CD4-positive, alpha-beta memory T cell (primary cell): ENCODE measurements at regions not wholly inside any gene's neighbourhood (a gene's known extent, or its start where the extent isn't known, plus 50 kb on each side); places are given as distances from the start of the nearest gene placed in this dataset.

Experiments
- CTCF ChIA-PET: fragments of 350-600 bp; sonication (Branson Sonifier 250); formaldehyde crosslinking; loops from one replicate; lab custom pipeline; 2021; ENCODE audit warnings: inconsistent platforms; ENCODE audit not compliant: partially characterized antibody; lab: Charles Lee
- POLR2A ChIA-PET: fragments of 350-600 bp; sonication (Branson Sonifier 250); formaldehyde crosslinking; loops from one replicate; lab custom pipeline; 2021; ENCODE audit not compliant: partially characterized antibody; lab: Charles Lee
- DNase-seq, 5 donors: peaks; one replicate each; pipeline versions ENCODE4 v3.0.0 to v3.0.0-alpha.2; 2020 to 2022; ENCODE audit warnings: mixed read lengths in 1 of 5
- H3K27ac ChIP-seq: one replicate; pipeline ENCODE4 v1.7.0; 2013; ENCODE audit warnings: low read depth, low read length
- H3K27me3 ChIP-seq: 2 replicates; pipeline ENCODE4 v1.7.0; 2013; ENCODE audit warnings: mild to moderate bottlenecking, low read length, moderate library complexity; ENCODE audit not compliant: insufficient read depth
- H3K36me3 ChIP-seq: 2 replicates; pipeline ENCODE4 v1.7.0; 2013; ENCODE audit warnings: mild to moderate bottlenecking, low read length, moderate library complexity; ENCODE audit not compliant: insufficient read depth
- H3K4me1 ChIP-seq: 2 replicates; pipeline ENCODE4 v1.7.0; 2013; ENCODE audit warnings: mild to moderate bottlenecking, low read length, moderate library complexity; ENCODE audit not compliant: insufficient read depth
- H3K4me3 ChIP-seq, 2 donors: one replicate each; pipeline ENCODE4 v1.7.0; 2013; ENCODE audit warnings: low read length in 2 of 2, mild to moderate bottlenecking in 1 of 2
- H3K9me3 ChIP-seq, 2 donors: one replicate each; pipeline ENCODE4 v1.7.0; 2013; ENCODE audit warnings: low read length in 2 of 2, control low read depth in 1 of 2; ENCODE audit not compliant: control insufficient read depth in 1 of 2
- H3K27ac Mint-ChIP-seq, 7 donors: one replicate each; pipeline ENCODE4 v1.8.0; 2020 to 2021; ENCODE audit warnings: mixed read lengths in 7 of 7, mild to moderate bottlenecking in 6 of 7, inconsistent platforms in 3 of 7, moderate library complexity in 3 of 7
- H3K27me3 Mint-ChIP-seq, 2 donors: one replicate each; pipeline ENCODE4 v1.8.0; 2020 to 2021; ENCODE audit warnings: mixed read lengths in 2 of 2
- H3K36me3 Mint-ChIP-seq, 2 donors: one replicate each; pipeline ENCODE4 v1.8.0; 2020 to 2021; ENCODE audit warnings: mixed read lengths in 2 of 2, inconsistent platforms in 1 of 2, mild to moderate bottlenecking in 1 of 2
- H3K4me1 Mint-ChIP-seq, 4 donors: one replicate each; pipeline ENCODE4 v1.8.0; 2020 to 2021; ENCODE audit warnings: mixed read lengths in 4 of 4, mild to moderate bottlenecking in 1 of 4
- H3K4me3 Mint-ChIP-seq, 8 donors: one replicate each; pipeline ENCODE4 v1.8.0; 2020 to 2021; ENCODE audit warnings: mixed read lengths in 8 of 8, mild to moderate bottlenecking in 7 of 8, moderate library complexity in 6 of 8, inconsistent platforms in 3 of 8
- H3K9me3 Mint-ChIP-seq, 8 donors: one replicate each; pipeline ENCODE4 v1.8.0; 2020 to 2021; ENCODE audit warnings: mixed read lengths in 8 of 8, mild to moderate bottlenecking in 5 of 8, inconsistent platforms in 3 of 8, moderate library complexity in 1 of 8
- intact Hi-C: fragments of 100-400 bp; cut with micrococcal nuclease; formaldehyde crosslinking; loops from one replicate; pipeline ENCODE4 v1.15.1; 2023

- H3K36me3 Mint-ChIP-seq: no peaks in the 10 kb centered on the region
- CTCF ChIA-PET: no interaction called here
- peaks cover 0 to 10% (median 3%) of the 10 kb centered on the region in 8 donors for H3K9me3 Mint-ChIP-seq
- POLR2A ChIA-PET: interaction anchor here (0.7 kb wide), 1 partner anchor 144 kb away, joined by 3 read pairs; no protein-coding TSS in a partner anchor
- Histone ChIP-seq H3K4me1 (no peaks in the 10 kb centered on the region), H3K4me3 (no peak overlapping the region), H3K27me3 (no peaks in the 10 kb centered on the region), H3K36me3 (no peaks in the 10 kb centered on the region), H3K9me3 (no peaks in the 10 kb centered on the region), H3K27ac (no peak overlapping the region)
- intact Hi-C loops: no loop called here
- H3K27ac Mint-ChIP-seq: no peak overlapping the region
- no peaks in the 10 kb centered on the region for H3K4me1 Mint-ChIP-seq
- no peaks in the 10 kb centered on the region for H3K27me3 Mint-ChIP-seq
- H3K4me3 Mint-ChIP-seq: no peak overlapping the region
- no peak for DNase-seq
Observed at GRCh38 chr13:62578402-62578801, 1162.8 kb upstream of the PCDH20 start.

- POLR2A ChIA-PET: no interaction called here
- CTCF ChIA-PET: no interaction called here
Observed at GRCh38 chr13:62564770-62565169, 1149.1 kb upstream of the PCDH20 start.

GRCh38 chr13:62563251-62563650 lies 1147.6 kb upstream of the PCDH20 start:
- no peaks in the 10 kb centered on the region for H3K4me1 ChIP-seq
- ChIA-PET CTCF (no interaction called here), POLR2A (no interaction called here)
- H3K9me3 Mint-ChIP-seq: peaks cover 0 to 9% (median 3%) of the 10 kb centered on the region in 8 donors
- H3K9me3 ChIP-seq: no peaks in the 10 kb centered on the region
- intact Hi-C loops: no loop called here
- no peak overlapping the region for H3K27ac ChIP-seq
- no peaks in the 10 kb centered on the region for H3K36me3 Mint-ChIP-seq
- no peaks in the 10 kb centered on the region for H3K27me3 ChIP-seq
- no peaks in the 10 kb centered on the region for H3K27me3 Mint-ChIP-seq
- no peaks in the 10 kb centered on the region for H3K36me3 ChIP-seq
- no peak overlapping the region for H3K4me3 ChIP-seq
- H3K4me3 Mint-ChIP-seq: no peak overlapping the region
- no peaks in the 10 kb centered on the region for H3K4me1 Mint-ChIP-seq
- DNase-seq: no peak
- H3K27ac Mint-ChIP-seq: no peak overlapping the region

More at GRCh38 chr13:62564770-62565169, 1149.1 kb upstream of the PCDH20 start:
- Histone ChIP-seq H3K4me3 (no peak overlapping the region), H3K4me1 (no peaks in the 10 kb centered on the region), H3K27ac (no peak overlapping the region), H3K36me3 (no peaks in the 10 kb centered on the region), H3K9me3 (no peaks in the 10 kb centered on the region), H3K27me3 (no peaks in the 10 kb centered on the region)
- intact Hi-C loops: no loop called here
- no peak overlapping the region for H3K4me3 Mint-ChIP-seq
- peaks cover 0 to 10% (median 3%) of the 10 kb centered on the region in 8 donors for H3K9me3 Mint-ChIP-seq
- no peaks in the 10 kb centered on the region for H3K36me3 Mint-ChIP-seq
- H3K27me3 Mint-ChIP-seq: no peaks in the 10 kb centered on the region
- no peak overlapping the region for H3K27ac Mint-ChIP-seq
- H3K4me1 Mint-ChIP-seq: no peaks in the 10 kb centered on the region
- no peak for DNase-seq

GRCh38 chr13:62556978-62557377 lies 1141.3 kb upstream of the PCDH20 start:
- H3K27me3 ChIP-seq: no peaks in the 10 kb centered on the region
- H3K4me3 ChIP-seq: no peak overlapping the region
- no peak overlapping the region for H3K27ac ChIP-seq
- H3K36me3 ChIP-seq: no peaks in the 10 kb centered on the region
- intact Hi-C loops: no loop called here
- ChIA-PET CTCF (no interaction called here), POLR2A (no interaction called here)
- Mint-ChIP-seq H3K36me3 (no peaks in the 10 kb centered on the region), H3K27me3 (no peaks in the 10 kb centered on the region), H3K27ac (no peak overlapping the region), H3K4me1 (no peaks in the 10 kb centered on the region), H3K4me3 (no peak overlapping the region), H3K9me3 (peaks cover 0 to 13% (median 8%) of the 10 kb centered on the region in 8 donors)
- peaks cover 0 to 4% of the 10 kb centered on the region in 2 donors for H3K9me3 ChIP-seq
- H3K4me1 ChIP-seq: no peaks in the 10 kb centered on the region
- DNase-seq: no peak

GRCh38 chr13:62551588-62551987 lies 1135.9 kb upstream of the PCDH20 start:
- Mint-ChIP-seq H3K9me3 (peaks cover 0 to 14% (median 5%) of the 10 kb centered on the region in 8 donors), H3K4me3 (no peak overlapping the region), H3K36me3 (no peaks in the 10 kb centered on the region), H3K27ac (no peak overlapping the region), H3K4me1 (no peaks in the 10 kb centered on the region), H3K27me3 (no peaks in the 10 kb centered on the region)
- DNase-seq: no peak
- Histone ChIP-seq H3K9me3 (no peaks in the 10 kb centered on the region), H3K4me3 (no peak overlapping the region), H3K4me1 (no peaks in the 10 kb centered on the region), H3K27me3 (no peaks in the 10 kb centered on the region), H3K36me3 (no peaks in the 10 kb centered on the region), H3K27ac (no peak overlapping the region)
- ChIA-PET CTCF (no interaction called here), POLR2A (no interaction called here)
- intact Hi-C loops: no loop called here

GRCh38 chr13:62544928-62545327 lies 1129.3 kb upstream of the PCDH20 start:
- DNase-seq: no peak
- no peak overlapping the region for H3K4me3 Mint-ChIP-seq

GRCh38 chr13:62537593-62537992 lies 1121.9 kb upstream of the PCDH20 start:
- no peak for DNase-seq
- peaks cover 0 to 12% (median 5%) of the 10 kb centered on the region in 8 donors for H3K9me3 Mint-ChIP-seq
- H3K27ac ChIP-seq: no peak overlapping the region
- H3K27me3 Mint-ChIP-seq: no peaks in the 10 kb centered on the region
- H3K27me3 ChIP-seq: no peaks in the 10 kb centered on the region
- no peaks in the 10 kb centered on the region for H3K4me1 ChIP-seq
- no peaks in the 10 kb centered on the region for H3K36me3 Mint-ChIP-seq
- H3K4me1 Mint-ChIP-seq: no peaks in the 10 kb centered on the region
- ChIA-PET CTCF (no interaction called here), POLR2A (no interaction called here)
- intact Hi-C loops: no loop called here
- H3K27ac Mint-ChIP-seq: no peak overlapping the region
- H3K36me3 ChIP-seq: no peaks in the 10 kb centered on the region
- H3K4me3 Mint-ChIP-seq: no peak overlapping the region
- H3K9me3 ChIP-seq: no peaks in the 10 kb centered on the region
- no peak overlapping the region for H3K4me3 ChIP-seq

More at GRCh38 chr13:62544928-62545327, 1129.3 kb upstream of the PCDH20 start:
- no peak overlapping the region for H3K27ac ChIP-seq
- ChIA-PET POLR2A (no interaction called here), CTCF (no interaction called here)
- H3K9me3 Mint-ChIP-seq: peaks cover 0 to 8% (median 0%) of the 10 kb centered on the region in 8 donors
- H3K4me1 ChIP-seq: no peaks in the 10 kb centered on the region
- H3K36me3 ChIP-seq: no peaks in the 10 kb centered on the region
- no peak overlapping the region for H3K27ac Mint-ChIP-seq
- H3K9me3 ChIP-seq: no peaks in the 10 kb centered on the region
- intact Hi-C loops: no loop called here
- no peaks in the 10 kb centered on the region for H3K4me1 Mint-ChIP-seq
- no peaks in the 10 kb centered on the region for H3K27me3 ChIP-seq
- no peaks in the 10 kb centered on the region for H3K27me3 Mint-ChIP-seq
- no peaks in the 10 kb centered on the region for H3K36me3 Mint-ChIP-seq
- no peak overlapping the region for H3K4me3 ChIP-seq

GRCh38 chr13:62525652-62526051 lies 1110.0 kb upstream of the PCDH20 start:
- Mint-ChIP-seq H3K27ac (no peak overlapping the region), H3K4me3 (no peak overlapping the region), H3K27me3 (no peaks in the 10 kb centered on the region), H3K36me3 (no peaks in the 10 kb centered on the region), H3K9me3 (peaks cover 0 to 8% (median 1%) of the 10 kb centered on the region in 8 donors), H3K4me1 (no peaks in the 10 kb centered on the region)
- Histone ChIP-seq H3K27ac (no peak overlapping the region), H3K27me3 (no peaks in the 10 kb centered on the region), H3K36me3 (no peaks in the 10 kb centered on the region), H3K9me3 (no peaks in the 10 kb centered on the region), H3K4me3 (no peak overlapping the region), H3K4me1 (no peaks in the 10 kb centered on the region)
- CTCF ChIA-PET: interaction anchor here (0.7 kb wide), 1 partner anchor 11 kb away, joined by 5 read pairs; no protein-coding TSS in a partner anchor
- POLR2A ChIA-PET: no interaction called here
- intact Hi-C loops: no loop called here
- DNase-seq: no peak
